SK-N-MC (cell line): ENCODE measurements at regions not wholly inside any gene's neighbourhood (a gene's known extent, or its start where the extent isn't known, plus 50 kb on each side); places are given as distances from the start of the nearest gene placed in this dataset.

Experiments
- EZH2 ChIP-seq: fragments of 200-600 bp; sonication (generic); IDR thresholded peaks from one replicate; pipeline ENCODE4 v1.6.1; 2017; ENCODE audit warnings: antibody characterized with exemption
- FOXP2 ChIP-seq: optimal IDR thresholded peaks from 2 replicates; pipeline ENCODE3; 2011; ENCODE audit warnings: mild to moderate bottlenecking, moderate library complexity; ENCODE audit not compliant: insufficient read depth; ENCODE audit errors: extremely low read length, control extremely low read depth
- POLR2AphosphoS5 ChIP-seq: IDR thresholded peaks from 2 replicates; pipeline ENCODE4 v1.6.1; 2012; ENCODE audit warnings: mild to moderate bottlenecking, low read depth, low read length, borderline replicate concordance

DNA sequence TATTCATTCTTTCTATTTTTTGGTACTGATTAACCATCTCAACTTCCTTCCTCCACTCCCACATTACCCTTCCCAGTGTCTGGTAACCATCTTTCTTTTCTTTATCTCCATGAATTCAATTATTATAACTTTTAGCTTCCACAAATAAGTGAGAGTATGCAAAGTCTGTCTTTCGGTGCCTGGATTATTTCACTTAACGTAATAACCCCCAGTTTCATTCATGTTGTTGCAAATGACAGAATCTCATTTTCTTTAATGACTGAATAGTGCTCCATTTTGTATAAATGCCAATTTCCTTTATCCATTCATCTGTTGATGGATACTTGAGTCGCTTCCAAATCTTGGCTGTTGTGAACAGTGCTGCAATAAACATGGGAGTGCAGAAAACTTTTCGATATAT is 940.4 kb downstream of the GLUD2 start:
- TF ChIP-seq EZH2: no peak
- no peak for TF ChIP-seq POLR2AphosphoS5
- TF ChIP-seq FOXP2: no peak
